HG02678 (cell line): ENCODE measurements at regions not wholly inside any gene's neighbourhood (a gene's known extent, or its start where the extent isn't known, plus 50 kb on each side); places are given as distances from the start of the nearest gene placed in this dataset.
"Not testable (repeated sequence)": the region's sequence is repeated elsewhere in the genome, so short reads cannot be mapped to it uniquely, and the experiment has no call there.

Experiments used
- ATAC-seq: cut with Tn5 transposase; IDR thresholded peaks from one replicate; pipeline ENCODE4 v1.9.1; 2021; ENCODE audit warnings: mild to moderate bottlenecking, moderate library complexity; ENCODE audit not compliant: unreplicated experiment

GRCh38 chr10:87300163-87300562 is 57.4 kb upstream of the NUTM2D start:
- ATAC-seq, result not testable (repeated sequence)

GRCh38 chr10:87301466-87302115 is 56.0 kb upstream of the NUTM2D start:
- ATAC-seq, result peak; percentile 94

- not testable (repeated sequence) for ATAC-seq
Observed at GRCh38 chr10:87302132-87302531, 55.4 kb upstream of the NUTM2D start.

- ATAC-seq, result not testable (repeated sequence)
Observed at GRCh38 chr10:87303707-87304106, 53.8 kb upstream of the NUTM2D start.

- not testable (repeated sequence) for ATAC-seq
Observed at GRCh38 chr10:87306681-87307080, 50.9 kb upstream of the NUTM2D start.
